Ovary (tissue), 7 donors: ENCODE measurements at regions not wholly inside any gene's neighbourhood (a gene's known extent, or its start where the extent isn't known, plus 50 kb on each side); places are given as distances from the start of the nearest gene placed in this dataset.

Source experiments
- DNase-seq, 5 donors: peaks; one replicate each; pipeline ENCODE4 v3.0.0-alpha.2; 2019 to 2020
- H3K27ac ChIP-seq, 2 donors: fragments of 200-600 bp; one replicate each; pipeline versions ENCODE4 v1.5.1 to v1.8.0; 2019 to 2022
- H3K27me3 ChIP-seq: fragments of 200-600 bp; one replicate; pipeline ENCODE4 v1.8.0; 2022
- H3K36me3 ChIP-seq: fragments of 200-600 bp; sonication (generic); one replicate; pipeline ENCODE4 v1.5.1; 2019
- H3K4me1 ChIP-seq: one replicate; pipeline ENCODE4 v1.8.1; 2013; ENCODE audit warnings: mild to moderate bottlenecking, moderate library complexity; ENCODE audit not compliant: insufficient read depth
- H3K4me3 ChIP-seq: fragments of 200-600 bp; sonication (generic); one replicate; pipeline ENCODE4 v1.5.1; 2017
- H3K9me3 ChIP-seq, 2 donors: fragments of 200-600 bp in 1 of 2; sonication (generic) in 1 of 2; one replicate each; pipeline versions ENCODE4 v1.5.1 to v1.8.1; 2013 to 2019; ENCODE audit warnings: mild to moderate bottlenecking in 1 of 2, moderate library complexity in 1 of 2
- CTCF ChIP-seq, 3 donors: fragments of 450-650 bp in 2 of 3; fragments of 200-600 bp in 1 of 3; IDR thresholded peaks; one replicate each; pipeline versions ENCODE4 v1.5.1 to v1.8.0; 2016 to 2022; ENCODE audit warnings: antibody characterized with exemption in 3 of 3, mild to moderate bottlenecking in 1 of 3
- EP300 ChIP-seq: sonication (generic); formaldehyde crosslinking; IDR thresholded peaks from one replicate; pipeline ENCODE4 v1.6.1; 2017; ENCODE audit warnings: antibody characterized with exemption
- POLR2A ChIP-seq: fragments of 450-650 bp; IDR thresholded peaks from one replicate; pipeline ENCODE4 v1.6.1; 2017; ENCODE audit warnings: antibody characterized with exemption, mild to moderate bottlenecking, moderate library complexity
- WGBS, 3 donors: extraction: QIAGEN DNeasy Blood & Tissue Kit in 1 of 3; methylation state at CpG; one replicate each; pipeline versions ENCODE4 v1.1.5 to v1.1.7; 2013 to 2017; 5-methylcytosine and 5-hydroxymethylcytosine counted together
- intact Hi-C, 4 donors: fragments of 100-400 bp; cut with DNase I; formaldehyde crosslinking; loops; one replicate each; pipeline versions ENCODE4 v1.11.0 to v1.15.1; 2022 to 2023
- donor health status: DM: no; HTN: no; CAD: no; lungs with moderate emphysema.
- donor health status: DM: no; HTN: no; CAD: no.
- donor health status: Bipolar disorder and iron deficiency.
- donor health status: DM: no; HTN: no; CAD: no.
- donor health status: DM: yes; HTN: yes; CAD: no.

- TF ChIP-seq CTCF (IDR thresholded peaks at IDR 0.05) = no peak
- TF ChIP-seq EP300 = no peak
- TF ChIP-seq POLR2A = no peak
- Histone ChIP-seq H3K27me3 (no peaks in the 10 kb centered on the region), H3K36me3 (no peaks in the 10 kb centered on the region), H3K4me3 (no peak overlapping the region), H3K9me3 (no peaks in the 10 kb centered on the region), H3K4me1 (no peaks in the 10 kb centered on the region), H3K27ac (no peak overlapping the region)
- 65 to 81% (median 68%) methylated on average over 14 of the region's 14 CpGs for WGBS, 3 donors
- intact Hi-C loops = no loop called here
- no peak for DNase-seq
Observed at GRCh38 chr20:52446421-52447224, 255.0 kb upstream of the ZFP64 start.

GRCh38 chr20:52444455-52444854 is 252.9 kb upstream of the ZFP64 start:
- Histone ChIP-seq H3K4me3 (no peak overlapping the region), H3K9me3 (no peaks in the 10 kb centered on the region), H3K36me3 (no peaks in the 10 kb centered on the region), H3K4me1 (no peaks in the 10 kb centered on the region), H3K27ac (no peak overlapping the region), H3K27me3 (no peaks in the 10 kb centered on the region)
- DNase-seq = no peak
- WGBS, 3 donors = 9 to 16% (median 12%) methylated on average over 1 of the region's 1 CpG
- intact Hi-C loops = no loop called here
- TF ChIP-seq EP300 (no peak), POLR2A (no peak), CTCF (IDR thresholded peaks at IDR 0.05) (no peak)

GRCh38 chr20:52443874-52444273 is 252.3 kb upstream of the ZFP64 start:
- H3K9me3 ChIP-seq = no peaks in the 10 kb centered on the region
- H3K27ac ChIP-seq = no peak overlapping the region
- H3K27me3 ChIP-seq = no peaks in the 10 kb centered on the region
- TF ChIP-seq CTCF (IDR thresholded peaks at IDR 0.05) (no peak), POLR2A (no peak), EP300 (no peak)
- H3K4me3 ChIP-seq = no peak overlapping the region
- no peaks in the 10 kb centered on the region for H3K36me3 ChIP-seq
- no peak for DNase-seq
- intact Hi-C loops = no loop called here
- no peaks in the 10 kb centered on the region for H3K4me1 ChIP-seq

- TF ChIP-seq CTCF (IDR thresholded peaks at IDR 0.05) = no peak
- TF ChIP-seq POLR2A = no peak
- intact Hi-C loops = no loop called here
- no peaks in the 10 kb centered on the region for H3K27me3 ChIP-seq
- 55 to 67% (median 57%) methylated on average over 5 of the region's 5 CpGs for WGBS, 3 donors
- H3K4me1 ChIP-seq = no peaks in the 10 kb centered on the region
- DNase-seq = no peak
- H3K9me3 ChIP-seq = no peaks in the 10 kb centered on the region
- no peak overlapping the region for H3K4me3 ChIP-seq
- H3K36me3 ChIP-seq = no peaks in the 10 kb centered on the region
- H3K27ac ChIP-seq = no peak overlapping the region
Observed at GRCh38 chr20:52441710-52442109, 250.1 kb upstream of the ZFP64 start.
